SU-DHL-6 (cell line): ENCODE measurements at regions not wholly inside any gene's neighbourhood (a gene's known extent, or its start where the extent isn't known, plus 50 kb on each side); places are given as distances from the start of the nearest gene placed in this dataset.

ENCODE experiments used
- EZH2phosphoT487 ChIP-seq: fragments of 200-600 bp; sonication (generic), shearing (Covaris generic); conservative IDR thresholded peaks from 2 replicates; pipeline ENCODE4 v1.6.1; 2018; ENCODE audit warnings: mild to moderate bottlenecking, antibody characterized with exemption, low read length, moderate library complexity, mixed read lengths
- TF ChIP-seq, protein P1 (sequence below): fragments of 200-600 bp; sonication (generic); IDR thresholded peaks from one replicate; pipeline ENCODE4 v1.5.1; 2017; ENCODE audit warnings: antibody characterized with exemption, mild to moderate bottlenecking, low read length, moderate library complexity; ENCODE audit not compliant: insufficient read depth, poor library complexity, severe bottlenecking

DNA sequence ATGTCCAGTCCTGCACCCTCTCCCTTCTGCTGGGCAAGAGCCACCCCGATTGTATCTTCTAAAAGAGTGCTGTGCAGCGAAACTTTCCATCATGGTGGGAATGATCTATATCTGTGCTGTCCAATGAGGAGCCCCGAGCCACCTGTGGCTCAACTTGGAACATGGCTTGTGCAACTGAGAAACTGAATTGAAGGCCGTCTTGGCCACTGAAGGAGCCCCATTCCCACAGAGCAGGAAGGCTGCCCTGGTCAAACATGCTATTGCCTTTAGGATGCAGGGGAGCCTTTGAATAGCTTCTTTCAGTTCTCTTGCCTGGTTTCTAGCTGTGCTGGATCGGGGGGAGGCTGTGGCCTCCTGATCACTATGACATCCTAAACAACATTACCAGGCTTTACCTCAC is 427.6 kb downstream of the SETD4 start:
- TF ChIP-seq, protein P1, sequence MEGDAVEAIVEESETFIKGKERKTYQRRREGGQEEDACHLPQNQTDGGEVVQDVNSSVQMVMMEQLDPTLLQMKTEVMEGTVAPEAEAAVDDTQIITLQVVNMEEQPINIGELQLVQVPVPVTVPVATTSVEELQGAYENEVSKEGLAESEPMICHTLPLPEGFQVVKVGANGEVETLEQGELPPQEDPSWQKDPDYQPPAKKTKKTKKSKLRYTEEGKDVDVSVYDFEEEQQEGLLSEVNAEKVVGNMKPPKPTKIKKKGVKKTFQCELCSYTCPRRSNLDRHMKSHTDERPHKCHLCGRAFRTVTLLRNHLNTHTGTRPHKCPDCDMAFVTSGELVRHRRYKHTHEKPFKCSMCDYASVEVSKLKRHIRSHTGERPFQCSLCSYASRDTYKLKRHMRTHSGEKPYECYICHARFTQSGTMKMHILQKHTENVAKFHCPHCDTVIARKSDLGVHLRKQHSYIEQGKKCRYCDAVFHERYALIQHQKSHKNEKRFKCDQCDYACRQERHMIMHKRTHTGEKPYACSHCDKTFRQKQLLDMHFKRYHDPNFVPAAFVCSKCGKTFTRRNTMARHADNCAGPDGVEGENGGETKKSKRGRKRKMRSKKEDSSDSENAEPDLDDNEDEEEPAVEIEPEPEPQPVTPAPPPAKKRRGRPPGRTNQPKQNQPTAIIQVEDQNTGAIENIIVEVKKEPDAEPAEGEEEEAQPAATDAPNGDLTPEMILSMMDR = no peak
- no peak for TF ChIP-seq EZH2phosphoT487
